Endothelial cell of umbilical vein (primary cell): ENCODE measurements at regions not wholly inside any gene's neighbourhood (a gene's known extent, or its start where the extent isn't known, plus 50 kb on each side); places are given as distances from the start of the nearest gene placed in this dataset.

ENCODE experiments used
- BruUV-seq: library from RNA; stranded (reverse); fragments of 400-500 nt; replicated peaks from 2 replicates; lab custom pipeline; 2021; lab: Mats Ljungman, UMichigan
- CTCF ChIA-PET: fragments of 300-600, 350-600 bp; sonication (Branson Sonifier 250); formaldehyde crosslinking; loops from one replicate; lab custom pipeline; 2021; ENCODE audit warnings: antibody characterized with exemption, inconsistent platforms; lab: Charles Lee
- POLR2A ChIA-PET: fragments of 300-600, 350-600 bp; sonication (Branson Sonifier 250); formaldehyde crosslinking; loops from one replicate; lab custom pipeline; 2021; ENCODE audit warnings: antibody characterized with exemption, inconsistent platforms; lab: Charles Lee
- DNase-seq: peaks from one replicate; pipeline ENCODE4 v3.0.0-alpha.2; 2011; ENCODE audit warnings: low read depth, low spot score
- FAIRE-seq: peaks from 2 replicates; lab custom pipeline; 2011; peaks lifted over from hg19 to GRCh38; lab: Jason Lieb, UNC
- H2AFZ ChIP-seq: 2 replicates; pipeline ENCODE4 v1.6.0; 2012; ENCODE audit warnings: low read depth, low read length, control low read depth, inconsistent platforms
- H3K27ac ChIP-seq: 2 replicates; pipeline ENCODE4 v1.5.1; 2011; ENCODE audit warnings: low read depth, mild to moderate bottlenecking, control low read depth, low read length, moderate library complexity; ENCODE audit not compliant: insufficient read depth
- H3K27me3 ChIP-seq, 2 experiments: 2 replicates each; pipeline versions ENCODE4 v1.6.0 to v1.6.1; 2011; ENCODE audit warnings: low read length in 2 of 2, mixed read lengths in 1 of 2; ENCODE audit not compliant: control insufficient read depth in 2 of 2, insufficient read depth in 2 of 2
- H3K36me3 ChIP-seq, 2 experiments: 2 replicates in 1 of 2; 3 replicates in 1 of 2; pipeline ENCODE4 v1.5.1; 2011; ENCODE audit warnings: low read length in 2 of 2, mild to moderate bottlenecking in 1 of 2, moderate library complexity in 1 of 2; ENCODE audit not compliant: control insufficient read depth in 2 of 2, insufficient read depth in 2 of 2; ENCODE audit errors: extremely low read depth in 1 of 2
- H3K4me1 ChIP-seq: 3 replicates; pipeline ENCODE4 v1.5.1; 2011; ENCODE audit warnings: mild to moderate bottlenecking, low read length; ENCODE audit not compliant: control insufficient read depth, insufficient read depth; ENCODE audit errors: extremely low read depth
- H3K4me2 ChIP-seq: 2 replicates; pipeline ENCODE4 v1.6.1; 2011; ENCODE audit warnings: low read length, control low read depth, mixed read lengths; ENCODE audit not compliant: insufficient read depth
- H3K4me3 ChIP-seq, 3 experiments: fragments of 200-600 bp in 1 of 3; sonication (generic), shearing (Covaris generic) in 1 of 3; replicated peaks in 1 of 3; 2 replicates each; pipeline ENCODE4 v1.5.1; 2011 to 2016; ENCODE audit warnings: control low read depth in 3 of 3, low read length in 3 of 3, mild to moderate bottlenecking in 2 of 3, inconsistent platforms in 1 of 3, low read depth in 1 of 3, moderate library complexity in 1 of 3; ENCODE audit not compliant: insufficient read depth in 1 of 3
- H3K79me2 ChIP-seq: 2 replicates; pipeline ENCODE4 v1.6.0; 2012; ENCODE audit warnings: low read length, inconsistent platforms; ENCODE audit not compliant: control insufficient read depth, insufficient read depth
- H3K9ac ChIP-seq: replicated peaks from 2 replicates; pipeline ENCODE3; 2011; ENCODE audit warnings: low read length, control low read depth; ENCODE audit not compliant: insufficient read depth; ENCODE audit errors: extremely low read depth
- H3K9me1 ChIP-seq: replicated peaks from 3 replicates; pipeline ENCODE4 v1.6.0; 2011; ENCODE audit warnings: mild to moderate bottlenecking, low read length; ENCODE audit not compliant: control insufficient read depth, insufficient read depth; ENCODE audit errors: extremely low read depth
- H3K9me3 ChIP-seq: replicated peaks from 2 replicates; pipeline ENCODE4 v1.5.1; 2012; ENCODE audit warnings: low read length, inconsistent platforms; ENCODE audit not compliant: control insufficient read depth, insufficient read depth
- H4K20me1 ChIP-seq: replicated peaks from 2 replicates; pipeline ENCODE3; 2011; ENCODE audit warnings: mild to moderate bottlenecking, low read length; ENCODE audit not compliant: control insufficient read depth, insufficient read depth; ENCODE audit errors: extremely low read depth
- FOS ChIP-seq: IDR thresholded peaks from 2 replicates; pipeline ENCODE4 v1.6.1; 2011; ENCODE audit warnings: mild to moderate bottlenecking, low read length, moderate library complexity, borderline replicate concordance; ENCODE audit not compliant: insufficient read depth
- GATA2 ChIP-seq: IDR thresholded peaks from 2 replicates; pipeline ENCODE4 v1.7.0; 2011; ENCODE audit warnings: low read depth, mild to moderate bottlenecking, moderate library complexity, mixed read lengths, low read length; ENCODE audit not compliant: insufficient read length, insufficient read depth
- MYC ChIP-seq: IDR thresholded peaks from one replicate; pipeline ENCODE4 v1.6.1; 2011; ENCODE audit warnings: mild to moderate bottlenecking, low read depth, low read length
- POLR2A ChIP-seq: IDR thresholded peaks from 2 replicates; pipeline ENCODE4 v1.6.1; 2012; ENCODE audit warnings: low read depth, mild to moderate bottlenecking, control low read depth, low read length
- dilution Hi-C: fragments of 300-500 bp; cut with MboI; formaldehyde crosslinking; loops from one replicate; pipeline ENCODE4 v1.15.0; 2019; ENCODE audit warnings: low sequenced_read_pairs; ENCODE audit not compliant: extremely low pct_ligation_motif_present
- intact Hi-C: fragments of 100-400 bp; cut with micrococcal nuclease; formaldehyde crosslinking; loops from one replicate; pipeline ENCODE4 v1.10.0; 2022

GRCh38 chr15:94535298-94536048 is 304.1 kb downstream of the MCTP2 start:
- dilution Hi-C loops = no loop called here

GRCh38 chr15:94536549-94536948 is 305.2 kb downstream of the MCTP2 start:
- H3K27me3 ChIP-seq = no peaks in the 10 kb centered on the region
- no TSS peak for BruUV-seq
- dilution Hi-C loops = no loop called here
- H3K4me3 ChIP-seq = no peak overlapping the region
- FAIRE-seq (no peak), DNase-seq (no peak)
- H3K9me3 ChIP-seq = no peaks in the 10 kb centered on the region
- no peak for TF ChIP-seq GATA2
- TF ChIP-seq FOS = no peak
- H3K4me2 ChIP-seq = no peak overlapping the region
- POLR2A ChIA-PET = no interaction called here
- CTCF ChIA-PET = no interaction called here
- no peaks in the 10 kb centered on the region for H3K9me1 ChIP-seq
- no peaks in the 10 kb centered on the region for H3K36me3 ChIP-seq
- H3K9ac ChIP-seq = no peak overlapping the region
- intact Hi-C loops = no loop called here
- no peaks in the 10 kb centered on the region for H4K20me1 ChIP-seq
- H3K27ac ChIP-seq = no peak overlapping the region
- no peaks in the 10 kb centered on the region for H3K4me1 ChIP-seq
- no peaks in the 10 kb centered on the region for H3K79me2 ChIP-seq
- no peak overlapping the region for H2AFZ ChIP-seq

More at GRCh38 chr15:94535298-94536048, 304.1 kb downstream of the MCTP2 start:
- FAIRE-seq (no peak), DNase-seq (no peak)
- no peaks in the 10 kb centered on the region for H3K4me1 ChIP-seq
- no peaks in the 10 kb centered on the region for H4K20me1 ChIP-seq
- no peak overlapping the region for H3K4me3 ChIP-seq
- H3K79me2 ChIP-seq = no peaks in the 10 kb centered on the region
- BruUV-seq = no TSS peak
- no peak overlapping the region for H3K9ac ChIP-seq
- H3K4me2 ChIP-seq = no peak overlapping the region
- H3K27ac ChIP-seq = no peak overlapping the region
- H3K36me3 ChIP-seq = no peaks in the 10 kb centered on the region
- POLR2A ChIA-PET = no interaction called here
- H3K27me3 ChIP-seq = no peaks in the 10 kb centered on the region
- H2AFZ ChIP-seq = no peak overlapping the region
- no peaks in the 10 kb centered on the region for H3K9me1 ChIP-seq
- CTCF ChIA-PET = no interaction called here
- no peaks in the 10 kb centered on the region for H3K9me3 ChIP-seq
- TF ChIP-seq MYC = no peak
- TF ChIP-seq POLR2A = no peak
- intact Hi-C loops = no loop called here
